ENCODE measurements at regions not wholly inside any gene's neighbourhood (a gene's known extent, or its start where the extent isn't known, plus 50 kb on each side); places are given as distances from the start of the nearest gene placed in this dataset.

DNA sequence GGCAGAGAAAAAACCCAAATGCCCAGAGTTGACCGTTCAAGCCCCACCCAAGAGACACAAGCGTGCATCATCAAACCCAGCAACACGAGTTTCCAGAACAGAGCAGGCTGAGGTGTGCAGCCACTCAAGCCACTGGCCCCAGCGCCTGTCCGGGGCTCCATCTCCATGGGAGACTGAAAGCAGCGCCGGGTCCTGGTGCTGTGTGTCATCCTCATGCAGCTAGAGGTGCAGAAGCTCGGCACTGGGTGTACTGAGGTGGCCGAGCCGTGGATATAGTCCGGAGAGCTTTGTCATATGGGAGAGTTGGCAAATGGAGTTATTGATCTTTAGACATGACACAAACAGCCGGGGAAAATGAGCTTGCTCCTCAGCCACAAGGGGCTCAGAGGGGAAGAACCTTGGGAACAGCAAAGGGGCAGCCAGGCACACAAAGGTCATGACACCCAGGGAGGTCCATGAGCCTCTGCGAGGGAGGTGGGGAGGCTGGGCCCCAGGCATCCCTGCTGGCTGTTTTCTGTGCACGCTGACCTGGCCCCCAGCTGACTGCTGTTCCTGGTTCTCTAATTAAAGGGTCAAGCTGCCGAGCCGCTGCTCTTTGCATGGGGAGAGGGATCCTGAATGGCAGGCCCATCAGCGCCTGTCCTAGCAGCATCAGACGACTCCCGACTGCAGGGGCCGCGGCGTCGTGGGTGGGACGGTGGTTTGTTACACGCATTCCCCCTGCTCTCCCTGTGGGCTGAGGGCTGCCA, 145.4 kb upstream of the SFSWAP start:
- H3K27me3 ChIP-seq (replicated peaks; ENCODE audit: insufficient read depth): no peaks in the 10 kb centered on the region
- no peaks in the 10 kb centered on the region for H3K4me1 ChIP-seq (ENCODE audit: control insufficient read depth in 1 of 2, low read depth in 2 of 2)
- no peak for ATAC-seq (ENCODE audit: insufficient number of reproducible peaks, low FRiP score, low read depth)

DNA sequence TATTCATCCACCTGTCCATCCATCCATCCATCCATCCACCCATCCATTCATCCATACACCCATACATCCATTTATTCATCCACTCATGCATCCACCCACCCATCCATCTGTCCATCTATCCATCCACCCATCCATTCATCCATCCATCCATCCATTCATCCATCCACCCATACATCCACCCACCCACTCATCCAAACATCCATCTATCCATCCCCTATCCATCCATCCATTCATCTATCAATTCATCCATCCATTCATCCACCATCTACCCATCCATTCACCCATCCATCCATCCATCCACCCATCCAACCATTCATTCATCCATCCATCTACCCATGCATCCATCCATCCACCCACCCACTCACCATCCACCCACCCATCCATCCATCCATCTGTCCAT, 142.6 kb upstream of the SFSWAP start:
- Histone ChIP-seq H3K4me3 (no peak overlapping the region), H3K4me1 (ENCODE audit: control insufficient read depth in 1 of 2, low read depth in 2 of 2) (no peaks in the 10 kb centered on the region), H3K9me3 (no peaks in the 10 kb centered on the region), H3K36me3 (no peaks in the 10 kb centered on the region), H3K27ac (no peak overlapping the region), H3K27me3 (replicated peaks; ENCODE audit: insufficient read depth) (no peaks in the 10 kb centered on the region)
- no peak for DNase-seq (ENCODE audit: low spot score)
- TF ChIP-seq, protein P1, sequence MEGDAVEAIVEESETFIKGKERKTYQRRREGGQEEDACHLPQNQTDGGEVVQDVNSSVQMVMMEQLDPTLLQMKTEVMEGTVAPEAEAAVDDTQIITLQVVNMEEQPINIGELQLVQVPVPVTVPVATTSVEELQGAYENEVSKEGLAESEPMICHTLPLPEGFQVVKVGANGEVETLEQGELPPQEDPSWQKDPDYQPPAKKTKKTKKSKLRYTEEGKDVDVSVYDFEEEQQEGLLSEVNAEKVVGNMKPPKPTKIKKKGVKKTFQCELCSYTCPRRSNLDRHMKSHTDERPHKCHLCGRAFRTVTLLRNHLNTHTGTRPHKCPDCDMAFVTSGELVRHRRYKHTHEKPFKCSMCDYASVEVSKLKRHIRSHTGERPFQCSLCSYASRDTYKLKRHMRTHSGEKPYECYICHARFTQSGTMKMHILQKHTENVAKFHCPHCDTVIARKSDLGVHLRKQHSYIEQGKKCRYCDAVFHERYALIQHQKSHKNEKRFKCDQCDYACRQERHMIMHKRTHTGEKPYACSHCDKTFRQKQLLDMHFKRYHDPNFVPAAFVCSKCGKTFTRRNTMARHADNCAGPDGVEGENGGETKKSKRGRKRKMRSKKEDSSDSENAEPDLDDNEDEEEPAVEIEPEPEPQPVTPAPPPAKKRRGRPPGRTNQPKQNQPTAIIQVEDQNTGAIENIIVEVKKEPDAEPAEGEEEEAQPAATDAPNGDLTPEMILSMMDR (IDR thresholded peaks at IDR 0.05): no peak
- ATAC-seq (ENCODE audit: insufficient number of reproducible peaks, low FRiP score, low read depth): no peak

More for the DNA sequence above, 145.4 kb upstream of the SFSWAP start:
- Histone ChIP-seq H3K4me3 (no peak overlapping the region), H3K9me3 (no peaks in the 10 kb centered on the region), H3K27ac (no peak overlapping the region), H3K36me3 (no peaks in the 10 kb centered on the region)
- no peak for DNase-seq (ENCODE audit: low spot score)
- TF ChIP-seq, protein P1 (IDR thresholded peaks at IDR 0.05): no peak

DNA sequence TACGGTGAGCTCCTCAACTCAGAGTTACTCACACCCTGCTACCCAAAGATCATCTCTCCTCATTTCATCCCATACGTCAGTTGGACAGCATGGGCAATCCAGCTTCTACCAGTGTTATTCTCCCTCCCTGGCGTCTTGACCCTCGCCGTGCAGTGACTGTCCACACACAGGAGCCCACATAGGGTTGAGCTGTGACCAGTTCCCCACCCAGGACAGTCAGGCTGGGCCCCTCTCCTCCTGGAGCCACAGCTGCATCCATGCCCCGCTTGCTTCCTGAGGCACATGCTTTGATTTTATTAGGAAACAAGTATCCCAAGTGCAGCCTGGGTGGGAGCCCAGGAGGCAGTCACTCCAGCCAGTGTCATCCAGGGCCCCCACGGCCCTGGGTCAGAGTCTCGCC, 140.3 kb upstream of the SFSWAP start:
- H3K4me3 ChIP-seq: no peak overlapping the region
- no peaks in the 10 kb centered on the region for H3K27me3 ChIP-seq (replicated peaks; ENCODE audit: insufficient read depth)
- no peak for DNase-seq (ENCODE audit: low spot score)
- no peak overlapping the region for H3K27ac ChIP-seq
- ATAC-seq (ENCODE audit: insufficient number of reproducible peaks, low FRiP score, low read depth): no peak
- H3K9me3 ChIP-seq: no peaks in the 10 kb centered on the region
- H3K4me1 ChIP-seq (ENCODE audit: control insufficient read depth in 1 of 2, low read depth in 2 of 2): no peaks in the 10 kb centered on the region
- TF ChIP-seq, protein P1 (IDR thresholded peaks at IDR 0.05): no peak
- no peaks in the 10 kb centered on the region for H3K36me3 ChIP-seq

DNA sequence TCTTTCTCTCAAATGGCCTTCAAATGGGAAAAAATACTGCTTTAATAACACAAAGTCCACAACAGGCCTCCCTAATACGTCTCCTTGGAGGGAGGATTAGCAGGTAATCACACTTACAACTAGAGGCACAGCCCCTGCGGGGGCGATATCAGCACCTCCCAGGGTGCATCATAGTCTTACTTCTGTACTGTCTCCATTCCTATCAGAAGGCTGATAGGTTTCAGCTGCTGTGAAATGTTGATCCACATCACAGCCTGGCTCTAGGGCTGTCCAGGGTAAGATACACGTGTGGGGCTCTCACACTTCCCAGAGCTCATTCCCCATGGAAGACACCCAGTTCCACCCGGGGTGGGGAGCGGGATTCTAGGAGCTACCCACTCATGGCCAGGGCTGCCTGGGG, 139.1 kb upstream of the SFSWAP start:
- DNase-seq (ENCODE audit: low spot score) (no peak), ATAC-seq (ENCODE audit: insufficient number of reproducible peaks, low FRiP score, low read depth) (no peak)
- TF ChIP-seq, protein P1 (IDR thresholded peaks at IDR 0.05): no peak
- H3K4me3 ChIP-seq: no peak overlapping the region
- H3K27ac ChIP-seq: no peak overlapping the region
- H3K36me3 ChIP-seq: no peaks in the 10 kb centered on the region
- H3K9me3 ChIP-seq: no peaks in the 10 kb centered on the region
- H3K4me1 ChIP-seq (ENCODE audit: control insufficient read depth in 1 of 2, low read depth in 2 of 2): no peaks in the 10 kb centered on the region
- H3K27me3 ChIP-seq (replicated peaks; ENCODE audit: insufficient read depth): no peaks in the 10 kb centered on the region

DNA sequence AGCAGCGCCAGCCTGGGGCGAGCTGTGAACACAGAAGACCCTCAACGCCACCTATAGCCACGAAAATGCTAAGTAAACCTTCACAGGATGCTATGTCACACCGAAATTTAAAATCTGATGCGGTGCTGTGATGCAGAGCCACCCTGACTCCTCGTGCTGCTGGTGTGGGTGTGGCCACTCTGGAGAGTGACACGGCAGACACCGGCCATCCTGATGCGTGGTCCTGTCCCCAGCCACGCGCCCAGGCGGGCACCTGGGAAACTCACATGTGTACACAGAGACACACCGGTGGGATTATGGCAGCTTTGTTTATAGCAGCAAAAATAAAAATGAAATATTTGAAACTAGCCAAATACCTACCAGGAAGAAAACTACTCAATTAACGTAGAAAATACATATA, 138.3 kb upstream of the SFSWAP start:
- Histone ChIP-seq H3K27ac (no peak overlapping the region), H3K27me3 (replicated peaks; ENCODE audit: insufficient read depth) (no peaks in the 10 kb centered on the region), H3K9me3 (no peaks in the 10 kb centered on the region), H3K36me3 (no peaks in the 10 kb centered on the region), H3K4me3 (no peak overlapping the region), H3K4me1 (ENCODE audit: control insufficient read depth in 1 of 2, low read depth in 2 of 2) (no peaks in the 10 kb centered on the region)
- no peak for DNase-seq (ENCODE audit: low spot score)
- TF ChIP-seq, protein P1 (IDR thresholded peaks at IDR 0.05): no peak
- ATAC-seq (ENCODE audit: insufficient number of reproducible peaks, low FRiP score, low read depth): no peak

All from thoracic aorta (tissue), 2 donors.